HG02885 (cell line): ENCODE measurements at regions not wholly inside any gene's neighbourhood (a gene's known extent, or its start where the extent isn't known, plus 50 kb on each side); places are given as distances from the start of the nearest gene placed in this dataset.

Experiments
- ATAC-seq: cut with Tn5 transposase; IDR thresholded peaks from one replicate; pipeline ENCODE4 v1.9.1; 2021; ENCODE audit warnings: mild to moderate bottlenecking; ENCODE audit not compliant: unreplicated experiment, poor library complexity

DNA sequence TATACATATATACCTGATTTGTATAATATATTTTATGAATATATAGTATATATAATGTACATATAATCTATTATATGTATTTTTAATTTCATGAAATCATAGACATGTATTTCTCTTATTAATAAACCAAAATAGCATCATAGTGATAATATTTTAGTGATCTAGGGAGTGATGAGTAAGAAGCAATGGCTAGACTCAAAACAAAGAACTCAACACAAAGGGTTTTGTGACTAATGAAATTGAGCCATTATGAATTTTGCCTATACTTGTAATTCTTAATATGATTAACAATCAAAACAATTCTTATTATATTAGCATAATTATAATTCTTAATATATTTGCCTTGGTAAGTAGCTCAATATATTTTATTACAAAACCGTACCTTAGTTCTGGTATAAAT is 1614.1 kb upstream of the TMEFF2 start:
- no peak for ATAC-seq

DNA sequence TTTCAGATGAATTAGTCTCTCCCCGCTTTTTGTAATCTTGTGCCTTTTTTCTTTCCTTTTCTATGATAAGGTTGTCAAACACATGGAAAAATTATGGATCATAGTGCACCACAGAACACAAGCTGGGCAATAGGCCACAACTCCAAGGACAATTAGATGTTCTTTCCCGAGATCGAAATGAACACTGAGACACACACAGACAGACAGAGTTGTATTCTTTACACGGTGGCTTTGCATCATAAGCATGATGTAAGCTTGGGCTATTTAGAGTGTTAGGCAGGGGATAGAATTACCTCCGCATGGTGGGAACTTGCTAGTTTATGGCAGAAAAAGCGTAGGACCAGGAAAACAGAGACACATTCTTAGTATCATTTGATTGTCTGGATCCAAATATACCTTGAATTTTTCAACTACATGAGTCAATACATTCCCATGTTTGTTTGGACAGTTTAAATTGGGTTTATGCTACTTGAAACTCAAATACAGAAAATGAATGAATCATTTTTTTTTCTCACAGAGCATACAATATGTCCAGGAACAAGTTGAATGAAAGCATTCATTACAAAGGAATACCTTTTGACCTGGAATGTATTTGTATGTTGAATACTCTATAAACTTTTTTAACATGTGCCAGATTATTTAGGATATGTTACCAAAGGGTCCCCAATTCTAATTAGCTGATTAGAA is 1611.5 kb upstream of the TMEFF2 start:
- no peak for ATAC-seq

DNA sequence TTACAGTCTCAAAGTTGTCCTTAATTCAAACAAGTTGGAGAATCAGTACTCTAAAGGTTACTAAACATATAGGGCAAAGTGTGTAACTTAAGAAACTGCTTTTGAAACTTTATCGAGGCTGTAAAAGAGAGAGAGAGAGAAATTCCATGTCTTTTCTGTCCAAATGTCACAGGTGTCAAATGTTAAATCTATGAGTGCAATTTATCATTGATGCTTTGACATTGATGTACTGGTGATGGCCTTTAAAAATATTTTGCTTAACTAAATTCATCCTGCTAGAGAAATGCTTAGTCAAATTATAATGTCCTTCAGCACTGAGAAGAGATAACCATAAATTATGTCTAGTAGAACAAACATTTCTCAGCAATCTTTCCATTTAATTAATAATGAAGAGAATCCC is 1602.1 kb upstream of the TMEFF2 start:
- no peak for ATAC-seq

DNA sequence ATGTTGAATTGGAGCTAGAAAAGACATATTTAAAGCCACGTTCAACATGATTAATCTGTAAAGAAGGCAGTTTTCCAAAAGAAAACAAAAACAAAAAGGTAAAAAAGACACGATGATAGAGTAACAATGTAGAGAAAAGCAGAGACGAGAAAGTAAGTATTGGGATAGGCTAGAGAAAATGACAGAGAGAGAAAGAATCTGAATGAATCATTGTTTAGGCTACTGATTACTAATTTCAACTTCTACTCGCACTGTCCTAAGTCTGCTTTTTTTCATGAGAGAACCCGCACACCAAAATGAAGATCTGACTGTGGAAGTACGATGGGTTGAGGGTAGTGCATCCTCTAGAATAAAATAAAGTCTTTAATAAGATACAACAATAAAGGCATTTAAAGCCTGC is 1599.2 kb upstream of the TMEFF2 start:
- no peak for ATAC-seq

DNA sequence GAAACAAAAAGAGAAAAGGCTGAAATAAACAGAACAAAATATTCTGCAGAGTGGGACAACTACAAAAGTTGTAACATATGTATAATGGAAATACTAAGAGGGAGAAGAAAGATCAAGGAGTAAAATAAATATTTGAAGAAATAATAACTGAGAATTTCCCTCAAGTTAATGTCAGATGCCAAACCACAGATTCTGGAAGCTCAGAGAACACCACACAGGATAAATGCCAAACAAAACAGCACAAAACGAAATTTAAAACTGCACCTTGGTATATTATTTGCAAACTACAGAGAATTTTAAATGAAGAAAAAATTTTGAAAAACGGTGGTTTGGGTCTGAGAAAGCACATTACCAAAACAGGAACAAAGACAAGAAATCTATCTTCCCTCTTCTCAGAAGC is 1588.9 kb upstream of the TMEFF2 start:
- no peak for ATAC-seq

DNA sequence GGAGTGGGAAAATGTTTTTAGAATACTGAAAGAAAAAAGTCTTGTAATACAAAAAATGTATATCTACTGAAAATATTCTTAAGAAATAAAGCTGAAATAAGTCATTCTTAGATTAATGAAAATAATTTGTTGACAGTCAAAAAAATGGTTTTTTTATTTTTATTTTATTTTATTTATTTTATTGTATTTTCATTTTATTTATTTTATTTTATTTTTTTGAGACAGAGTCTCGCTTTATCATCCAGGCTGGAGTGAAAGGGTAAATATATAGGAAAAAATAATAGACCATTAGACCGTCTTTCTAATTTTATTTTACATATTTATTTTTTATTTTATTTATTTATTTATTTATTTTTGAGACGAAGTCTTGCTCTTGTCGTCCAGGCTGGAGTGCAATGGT is 1583.6 kb upstream of the TMEFF2 start:
- no peak for ATAC-seq

DNA sequence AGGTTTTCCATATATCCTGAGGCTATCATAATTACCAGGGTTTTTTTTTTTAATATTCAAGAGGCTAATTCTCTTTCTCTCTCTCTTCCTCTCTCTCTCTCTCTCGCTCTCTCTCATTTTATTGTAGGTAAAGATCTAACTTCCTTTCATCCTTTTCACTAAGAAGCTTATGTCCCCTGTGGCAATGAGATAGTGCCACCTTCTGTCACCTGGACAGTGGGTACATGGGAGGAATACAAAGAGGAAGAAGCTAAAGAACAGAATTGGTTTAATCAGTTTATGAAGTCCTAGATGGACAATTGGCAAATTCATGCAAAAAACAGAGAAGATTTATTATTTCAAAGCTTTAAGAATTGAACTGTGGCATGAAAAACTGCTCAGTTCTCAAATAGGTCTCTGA is 1582.3 kb upstream of the TMEFF2 start:
- no peak for ATAC-seq

DNA sequence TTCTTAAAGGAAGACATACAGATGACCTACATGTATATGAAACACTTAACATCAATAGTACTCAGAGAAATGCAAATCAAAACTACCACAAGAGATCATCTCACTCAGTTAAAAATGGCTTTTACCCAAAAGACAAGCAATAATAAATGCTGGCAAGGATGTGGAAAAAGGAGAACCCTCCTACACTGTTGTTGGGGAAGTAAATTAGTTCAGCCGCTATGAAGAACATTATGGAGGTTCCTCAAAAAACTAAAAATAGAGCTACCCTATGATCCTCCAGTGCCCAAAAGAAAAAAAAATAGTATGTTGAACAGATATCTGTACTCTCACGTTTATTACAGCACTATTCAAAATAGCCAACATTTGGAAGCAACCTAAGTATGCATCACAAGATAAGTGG is 1579.4 kb upstream of the TMEFF2 start:
- no peak for ATAC-seq

DNA sequence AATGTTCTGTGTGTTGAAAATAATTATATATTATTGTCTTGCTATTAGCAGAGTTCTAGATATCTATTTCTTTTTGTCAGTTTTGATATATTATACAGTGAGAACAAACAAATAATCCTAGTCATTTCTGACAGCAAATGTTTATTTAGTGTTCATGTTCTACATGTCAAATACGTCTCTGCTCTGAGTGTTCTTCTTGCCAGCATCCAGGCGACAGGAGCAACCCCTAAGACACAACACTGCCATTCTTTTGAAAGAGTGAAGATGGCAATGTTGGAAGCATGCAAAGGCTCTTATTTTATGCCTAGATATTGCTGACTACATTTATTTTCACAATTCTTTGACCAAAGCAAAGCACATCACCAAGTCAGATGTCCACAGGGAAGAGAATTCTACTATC is 1556.6 kb upstream of the TMEFF2 start:
- no peak for ATAC-seq

DNA sequence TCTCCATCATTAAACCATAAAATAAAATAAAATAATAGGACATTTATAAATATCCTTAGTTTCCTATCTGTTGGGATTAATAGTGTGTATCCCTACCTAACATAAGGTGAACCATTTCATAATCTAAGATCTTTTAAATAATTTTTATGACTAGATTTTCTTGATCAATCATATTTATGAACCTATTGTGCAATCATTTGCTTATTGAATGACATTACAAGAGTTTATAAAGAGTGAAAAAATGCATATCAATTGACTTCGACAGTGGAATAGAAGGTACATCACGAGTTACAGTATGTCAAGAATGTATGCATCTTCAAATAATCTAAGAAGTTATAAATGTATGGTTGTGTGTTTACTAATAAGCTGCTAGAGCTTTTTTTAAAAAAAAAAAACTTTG is 1554.8 kb upstream of the TMEFF2 start:
- no peak for ATAC-seq

DNA sequence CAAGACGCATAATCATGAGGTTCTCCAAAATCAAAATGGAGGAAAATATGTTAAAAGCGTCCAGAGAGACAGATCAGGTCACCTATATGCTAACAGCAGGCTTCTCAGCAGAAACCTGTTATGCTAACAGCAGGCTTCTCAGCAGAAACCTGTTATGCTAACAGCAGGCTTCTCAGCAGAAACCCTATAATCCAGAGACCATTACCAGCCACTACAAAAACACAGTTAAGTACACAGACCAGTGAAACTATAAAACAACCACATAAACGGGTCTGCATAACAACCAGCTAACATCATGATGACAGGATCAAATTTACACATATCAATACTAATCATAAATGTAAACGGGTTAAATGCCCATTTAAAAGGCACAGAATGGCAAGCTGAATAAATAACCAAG is 1548.4 kb upstream of the TMEFF2 start:
- no peak for ATAC-seq

DNA sequence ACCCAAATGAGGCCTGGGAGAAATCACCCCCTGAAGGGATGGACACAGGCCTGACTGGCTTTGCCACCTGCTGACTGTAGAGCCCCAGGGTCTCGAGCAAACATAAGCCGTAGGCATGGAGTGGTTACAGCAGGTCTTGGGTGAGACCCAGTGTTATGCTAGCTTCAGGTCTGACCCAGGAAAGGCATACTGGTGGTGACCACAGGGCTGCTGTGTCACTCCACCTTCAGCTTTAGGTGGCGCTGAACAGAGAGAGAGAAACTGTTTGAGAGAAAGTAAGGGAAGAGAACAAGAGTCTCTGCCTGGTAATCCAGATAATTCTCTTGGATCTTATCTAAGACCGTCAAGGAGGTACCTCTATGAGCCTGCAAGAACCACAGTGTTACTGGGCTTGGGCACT is 1544.2 kb upstream of the TMEFF2 start:
- no peak for ATAC-seq

DNA sequence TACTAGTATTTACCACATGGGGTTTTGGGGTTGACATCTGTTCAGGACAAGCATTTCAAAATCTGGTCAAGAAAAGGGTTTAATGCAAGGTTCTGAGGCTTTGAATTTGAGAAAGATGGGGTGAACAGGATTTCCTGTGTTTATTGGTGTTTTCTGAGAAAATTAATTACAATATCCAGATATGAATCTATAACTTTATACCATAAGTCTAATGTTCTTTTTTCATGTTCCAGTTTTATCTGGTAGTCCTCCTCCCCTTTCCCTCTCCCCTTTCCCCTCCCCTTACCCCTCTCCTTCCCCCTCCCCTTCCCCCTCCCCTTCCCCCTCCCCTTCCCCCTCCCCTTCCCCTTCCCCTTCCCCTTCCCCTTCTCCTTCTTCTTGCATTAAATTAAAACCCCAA is 1518.2 kb upstream of the TMEFF2 start:
- no peak for ATAC-seq

DNA sequence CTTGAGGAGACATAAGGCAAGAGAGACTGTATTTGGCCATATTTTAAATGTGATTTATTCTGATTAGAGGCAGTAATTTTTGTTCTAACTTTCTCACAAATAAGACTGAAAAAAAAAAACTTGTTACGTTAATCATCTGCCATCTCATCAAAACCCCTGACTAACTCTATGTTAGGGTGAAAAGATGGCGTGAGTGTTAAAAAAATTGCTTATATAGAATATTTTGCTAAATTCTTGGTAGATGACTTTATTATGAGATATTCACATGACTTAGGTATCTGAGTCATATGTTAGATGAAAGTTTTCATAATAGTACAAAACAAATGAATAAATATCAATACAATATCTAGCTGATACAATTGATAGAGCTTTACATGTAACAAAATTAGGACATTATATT is 1508.7 kb upstream of the TMEFF2 start:
- ATAC-seq: no peak

DNA sequence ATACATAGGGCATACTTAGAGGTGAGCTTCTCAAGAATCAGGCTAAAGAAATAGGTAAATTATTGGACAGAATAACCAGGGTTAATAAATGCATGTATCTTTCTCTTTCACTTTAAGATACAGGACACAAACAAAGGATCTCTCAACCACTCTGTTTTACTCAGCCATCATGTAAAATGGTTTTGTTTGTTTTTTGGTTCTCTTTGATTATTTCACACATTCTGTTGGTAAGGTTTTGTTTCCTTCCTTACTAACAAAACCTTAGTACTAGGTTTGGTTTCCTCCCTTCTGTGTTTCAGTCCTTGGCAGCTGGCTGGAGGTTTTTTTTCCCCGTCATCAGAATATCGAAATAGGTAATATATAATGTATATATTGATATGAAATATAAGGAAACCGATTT is 1506.8 kb upstream of the TMEFF2 start:
- no peak for ATAC-seq

DNA sequence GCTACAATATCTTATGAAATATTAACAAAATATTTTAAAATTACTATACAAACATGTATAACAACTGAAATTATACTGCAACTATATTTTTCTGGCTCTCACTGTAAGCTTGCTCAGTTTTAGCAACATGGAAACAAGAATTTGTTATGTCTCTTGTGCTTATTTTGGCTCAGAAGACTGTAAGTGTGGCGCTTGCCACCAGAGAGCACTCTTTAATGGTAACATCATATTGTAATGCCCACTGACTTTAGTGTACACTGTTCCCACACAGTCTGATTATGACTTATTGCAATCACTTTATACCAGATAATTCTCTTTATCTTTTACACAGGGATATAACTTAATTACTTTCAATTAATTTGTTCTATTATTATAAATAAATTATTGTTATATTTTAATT is 1500.6 kb upstream of the TMEFF2 start:
- peak; percentile 81 for ATAC-seq

DNA sequence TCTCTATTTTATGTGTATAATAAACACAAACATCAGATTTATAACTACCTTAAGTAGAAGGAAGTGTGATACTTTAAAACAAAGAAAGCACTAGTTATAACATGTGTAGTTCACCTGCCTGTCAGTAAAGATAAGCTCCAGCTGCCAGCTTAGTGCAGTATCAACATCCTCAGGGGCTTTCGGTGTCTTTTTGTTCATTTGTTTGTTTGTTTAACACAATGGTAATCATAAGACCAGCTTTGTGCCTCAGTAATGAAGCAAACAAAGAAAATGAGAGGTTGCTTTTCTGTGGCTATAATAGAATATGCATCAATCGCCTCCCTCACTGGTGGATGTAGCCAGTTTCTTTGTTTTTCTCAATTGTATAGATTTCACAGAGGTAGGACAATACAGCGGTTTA is 1499.0 kb upstream of the TMEFF2 start:
- ATAC-seq: no peak

DNA sequence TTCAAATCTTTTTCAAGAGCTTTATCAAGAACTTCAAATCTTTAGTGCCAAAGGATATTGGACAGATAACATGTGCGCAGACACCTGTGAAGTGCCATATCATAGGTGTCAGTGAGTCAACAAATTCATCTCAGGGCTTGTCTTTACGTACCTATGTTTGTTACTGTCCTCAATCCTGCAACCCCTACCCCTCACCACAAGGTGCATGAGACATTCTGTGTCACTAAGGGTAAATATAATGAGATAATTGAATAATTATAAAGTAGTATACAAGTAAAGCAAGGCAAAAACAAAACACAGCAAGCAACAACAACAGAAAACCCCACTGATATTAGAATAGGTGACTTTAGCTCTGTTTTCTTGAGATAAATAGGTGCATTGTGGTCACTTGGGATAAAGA is 1495.8 kb upstream of the TMEFF2 start:
- no peak for ATAC-seq

DNA sequence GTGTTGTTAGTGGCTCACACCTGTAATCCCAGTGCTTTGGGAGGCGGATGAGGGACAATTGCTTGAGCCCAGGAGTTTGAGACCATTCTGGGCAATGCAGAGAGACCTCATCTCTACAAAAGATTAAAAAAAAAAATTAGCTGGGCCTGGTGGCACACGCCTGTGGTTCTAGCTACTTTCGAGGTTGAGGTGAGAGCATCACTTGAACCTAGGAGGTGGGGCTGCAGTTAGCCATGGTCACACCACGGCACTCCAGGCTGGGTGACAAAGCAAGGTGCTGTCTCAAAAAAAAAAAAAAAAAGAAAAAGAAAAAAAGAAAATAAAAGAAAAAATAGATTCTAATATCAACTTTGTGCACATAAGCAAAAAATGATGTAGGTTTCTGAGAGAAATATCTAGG is 1492.5 kb upstream of the TMEFF2 start:
- no peak for ATAC-seq

DNA sequence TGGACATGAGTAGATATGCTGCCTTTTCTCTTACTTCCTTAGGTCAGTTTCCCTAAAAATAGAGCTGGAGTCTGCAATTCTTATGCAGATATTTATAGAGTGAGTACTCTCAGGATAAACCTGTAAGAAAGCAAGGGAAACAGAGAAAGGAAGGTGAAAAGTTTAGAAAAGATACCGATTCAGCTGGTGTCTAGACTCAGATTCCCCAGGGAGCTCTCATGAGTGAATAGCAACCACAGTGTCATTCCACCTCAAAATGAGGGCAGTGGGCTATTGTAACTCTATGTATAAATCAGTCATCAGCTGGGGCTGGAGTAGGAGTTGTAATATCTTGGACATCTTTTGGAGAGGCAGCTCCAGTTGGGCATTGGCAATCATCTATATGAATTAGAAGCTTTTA is 1485.1 kb upstream of the TMEFF2 start:
- ATAC-seq: no peak

DNA sequence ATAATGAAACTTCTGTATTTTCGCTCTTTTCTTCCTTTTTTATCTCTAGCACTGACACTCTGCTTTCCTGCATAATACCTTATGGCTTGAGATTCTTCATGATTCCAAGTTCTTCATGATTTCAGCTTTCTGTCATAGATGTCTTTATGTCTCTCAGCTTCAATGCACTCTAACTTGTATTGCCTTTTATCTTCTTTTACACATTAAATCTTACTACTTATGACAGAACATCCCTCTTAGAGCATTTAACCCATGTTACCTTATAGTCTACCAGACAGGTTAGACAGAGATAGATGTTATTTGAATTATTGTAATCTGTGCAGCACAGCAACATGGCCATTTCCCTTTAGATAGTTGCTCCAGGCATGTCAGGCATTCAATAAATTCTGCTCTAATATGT is 1475.7 kb upstream of the TMEFF2 start:
- ATAC-seq: no peak

DNA sequence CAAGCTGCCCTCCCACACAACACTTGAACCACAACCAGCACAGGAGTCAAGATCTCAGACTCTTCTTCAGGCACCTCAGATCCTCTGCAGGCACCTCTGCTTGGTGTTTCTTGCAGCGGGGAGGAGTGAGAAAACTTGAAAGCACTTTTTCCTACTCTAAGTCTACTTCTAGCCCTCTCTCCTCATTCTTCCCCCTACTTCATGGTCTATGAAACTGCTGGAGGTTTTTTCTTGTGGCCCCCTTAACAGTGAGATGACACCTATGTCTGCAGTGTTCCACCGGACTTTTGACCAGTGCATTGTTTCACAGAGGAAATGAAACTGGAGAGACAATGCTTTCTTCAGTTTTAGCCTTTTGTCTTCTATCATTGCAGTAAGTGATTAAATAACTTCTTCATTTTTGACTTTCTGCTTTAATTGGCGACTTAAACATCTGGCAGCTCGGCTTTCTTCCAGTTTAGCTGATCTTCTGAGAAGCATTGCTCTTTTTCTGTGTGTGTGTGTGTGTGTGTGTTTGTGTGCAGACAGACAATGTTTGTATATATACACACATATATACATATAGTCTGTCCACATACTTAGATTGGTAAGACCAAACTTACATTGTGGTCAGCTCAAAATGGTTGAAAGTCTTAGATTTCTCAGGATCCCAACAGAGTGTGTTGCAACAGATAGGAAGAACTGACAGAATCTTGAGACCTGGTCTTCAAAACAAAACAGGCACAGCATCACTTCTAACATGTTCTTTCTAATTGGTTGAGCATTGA is 1474.0 kb upstream of the TMEFF2 start:
- peak; percentile 71 for ATAC-seq
